ENCODE measurements at regions not wholly inside any gene's neighbourhood (a gene's known extent, or its start where the extent isn't known, plus 50 kb on each side); places are given as distances from the start of the nearest gene placed in this dataset.
"Not testable (repeated sequence)": the region's sequence is repeated elsewhere in the genome, so short reads cannot be mapped to it uniquely, and the experiment has no call there.

DNA sequence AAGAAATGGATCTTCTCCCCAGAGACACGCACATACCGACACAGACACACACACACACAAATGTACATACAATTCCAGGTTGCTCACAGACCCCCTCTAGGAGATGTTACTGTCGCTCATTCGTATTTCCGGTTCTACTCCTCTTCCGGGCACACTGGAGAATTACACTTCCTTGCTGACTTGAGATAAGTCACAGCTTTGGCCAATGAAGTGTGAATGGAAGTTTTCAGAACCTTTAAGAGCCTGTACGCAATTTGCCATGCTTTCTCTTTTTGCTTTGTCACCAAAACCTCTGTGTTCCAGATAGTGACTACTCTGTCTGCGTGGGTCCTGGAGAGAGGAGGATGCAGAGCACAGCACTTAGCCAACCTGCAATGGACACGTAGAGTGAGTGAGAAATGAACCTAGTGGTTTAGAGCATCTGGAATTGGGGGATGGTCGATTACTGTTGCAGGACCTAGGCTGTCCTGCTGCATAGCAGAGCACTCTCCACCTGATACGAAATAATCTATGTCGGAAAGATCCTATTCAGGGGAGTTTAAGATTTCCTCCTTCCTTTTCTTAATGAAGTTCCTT is 239.5 kb upstream of the TET2 start:
- Mint-ChIP-seq H3K4me3 (no peak overlapping the region), H3K36me3 (ENCODE audit: low read depth) (no peaks in the 10 kb centered on the region), H3K9me3 (no peaks in the 10 kb centered on the region), H3K27me3 (ENCODE audit: low read depth) (peaks cover 5% of the 10 kb centered on the region), H3K27ac (no peak overlapping the region), H3K4me1 (ENCODE audit: low read depth) (no peaks in the 10 kb centered on the region)

DNA sequence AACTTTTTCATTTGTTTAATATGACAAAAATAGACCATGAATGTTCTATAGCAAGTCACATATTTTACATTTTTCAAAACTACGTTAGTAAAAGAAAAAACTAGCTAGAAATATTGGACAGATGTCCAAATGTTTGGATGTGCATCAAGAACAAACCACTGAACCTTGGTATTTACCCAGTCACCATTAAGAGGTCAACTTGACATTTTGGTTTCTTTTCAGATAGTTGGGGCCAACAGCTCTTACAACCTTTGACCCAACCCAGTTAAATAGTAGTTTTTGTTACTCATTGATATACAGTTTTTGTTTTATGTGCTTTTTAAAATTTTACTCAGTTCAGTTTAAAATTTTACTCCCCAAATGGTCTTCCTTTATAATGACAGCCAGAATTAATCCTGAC is 238.7 kb upstream of the TET2 start:
- Mint-ChIP-seq H3K27me3 (ENCODE audit: low read depth) (peaks cover 5% of the 10 kb centered on the region), H3K4me1 (ENCODE audit: low read depth) (peaks cover 2% of the 10 kb centered on the region), H3K36me3 (ENCODE audit: low read depth) (no peaks in the 10 kb centered on the region), H3K9me3 (no peaks in the 10 kb centered on the region), H3K27ac (no peak overlapping the region), H3K4me3 (no peak overlapping the region)

DNA sequence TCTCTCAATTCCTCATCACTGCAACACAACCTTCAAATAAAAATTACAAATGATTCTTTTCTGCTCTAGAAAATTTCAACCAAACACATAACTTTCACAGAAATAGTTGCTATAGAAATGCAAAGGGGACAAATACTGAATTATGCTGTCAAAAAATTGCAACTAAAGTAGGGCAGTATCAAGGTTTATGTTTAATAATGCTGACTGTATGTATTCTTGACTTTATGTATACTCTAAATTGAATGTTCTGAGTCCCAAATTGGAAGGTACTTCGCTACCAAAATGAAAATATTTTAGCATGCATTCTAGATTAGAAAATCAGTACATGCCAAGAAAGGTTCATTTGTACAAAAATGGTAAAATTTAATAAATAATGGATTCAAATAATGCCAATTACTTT is 237.3 kb upstream of the TET2 start:
- Mint-ChIP-seq H3K4me3 (no peak overlapping the region), H3K36me3 (ENCODE audit: low read depth) (no peaks in the 10 kb centered on the region), H3K27me3 (ENCODE audit: low read depth) (peaks cover 5% of the 10 kb centered on the region), H3K9me3 (no peaks in the 10 kb centered on the region), H3K27ac (no peak overlapping the region), H3K4me1 (ENCODE audit: low read depth) (peaks cover 2% of the 10 kb centered on the region)

DNA sequence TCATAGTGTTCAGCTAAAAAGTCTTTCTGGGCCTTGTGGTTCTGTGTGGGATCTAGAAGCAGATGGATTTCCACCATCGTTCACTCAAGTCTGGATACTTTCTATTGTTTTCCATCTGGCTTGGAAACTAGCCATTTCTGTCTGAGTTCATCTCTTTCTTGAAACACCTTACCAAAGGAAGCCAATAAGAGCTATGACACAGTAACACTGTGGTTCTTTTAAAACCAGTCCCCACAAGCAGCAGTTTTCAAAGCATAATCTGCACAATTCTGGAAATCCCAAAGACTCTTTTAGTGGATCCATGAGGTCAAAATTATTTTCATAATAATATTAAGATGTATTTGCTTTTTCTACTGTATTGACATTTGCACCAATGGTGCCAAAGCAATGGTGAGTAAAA is 234.2 kb upstream of the TET2 start:
- H3K27ac Mint-ChIP-seq = no peak overlapping the region
- no peaks in the 10 kb centered on the region for H3K36me3 Mint-ChIP-seq (ENCODE audit: low read depth)
- H3K9me3 Mint-ChIP-seq = no peaks in the 10 kb centered on the region
- H3K4me3 Mint-ChIP-seq = no peak overlapping the region
- H3K27me3 Mint-ChIP-seq (ENCODE audit: low read depth) = peaks cover 8% of the 10 kb centered on the region
- peaks cover 2% of the 10 kb centered on the region for H3K4me1 Mint-ChIP-seq (ENCODE audit: low read depth)

DNA sequence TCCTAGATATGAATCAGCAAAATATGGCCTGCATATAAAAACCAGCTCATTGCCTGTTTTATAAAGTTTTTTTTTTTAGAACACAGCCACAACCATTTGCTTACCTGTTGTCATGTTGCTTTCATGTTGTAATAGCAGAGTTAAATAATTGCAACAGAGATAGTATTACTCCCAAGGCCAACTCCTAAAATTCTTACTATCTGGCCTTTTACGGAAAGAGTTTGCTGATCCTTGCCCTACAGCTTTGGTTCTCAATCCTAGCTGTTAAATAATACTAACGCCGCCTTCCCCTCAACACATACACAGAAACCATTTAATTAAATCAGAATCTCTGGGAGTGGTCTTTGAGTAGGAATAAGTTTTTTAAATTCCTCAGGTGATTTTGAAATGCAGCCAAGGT is 231.3 kb upstream of the TET2 start:
- no peaks in the 10 kb centered on the region for H3K36me3 Mint-ChIP-seq (ENCODE audit: low read depth)
- peaks cover 11% of the 10 kb centered on the region for H3K27me3 Mint-ChIP-seq (ENCODE audit: low read depth)
- H3K9me3 Mint-ChIP-seq = no peaks in the 10 kb centered on the region
- H3K4me1 Mint-ChIP-seq (ENCODE audit: low read depth) = peaks cover 2% of the 10 kb centered on the region
- H3K27ac Mint-ChIP-seq = no peak overlapping the region
- H3K4me3 Mint-ChIP-seq = no peak overlapping the region

DNA sequence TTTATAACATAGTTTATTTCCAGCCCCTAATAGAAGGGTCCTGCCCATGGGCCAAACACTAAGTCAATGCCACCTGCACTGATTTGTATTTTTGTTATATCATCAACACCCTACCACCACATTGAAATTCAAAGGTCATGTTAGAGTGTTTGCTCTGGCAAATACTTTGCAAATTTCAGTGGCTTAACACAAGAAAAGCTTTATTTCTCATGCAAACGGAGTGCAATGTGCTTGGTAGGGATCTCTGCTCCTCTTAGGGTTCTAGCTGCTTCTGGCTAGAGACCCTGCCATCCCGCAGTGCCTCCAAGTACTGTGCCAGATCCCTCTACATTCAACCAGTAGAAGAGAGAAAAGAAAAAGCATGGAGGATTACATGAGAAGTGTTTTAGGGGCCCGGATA is 230.8 kb upstream of the TET2 start:
- Mint-ChIP-seq H3K36me3 (ENCODE audit: low read depth) (no peaks in the 10 kb centered on the region), H3K4me3 (no peak overlapping the region), H3K27me3 (ENCODE audit: low read depth) (peaks cover 11% of the 10 kb centered on the region), H3K27ac (no peak overlapping the region), H3K4me1 (ENCODE audit: low read depth) (peaks cover 2% of the 10 kb centered on the region), H3K9me3 (no peaks in the 10 kb centered on the region)

DNA sequence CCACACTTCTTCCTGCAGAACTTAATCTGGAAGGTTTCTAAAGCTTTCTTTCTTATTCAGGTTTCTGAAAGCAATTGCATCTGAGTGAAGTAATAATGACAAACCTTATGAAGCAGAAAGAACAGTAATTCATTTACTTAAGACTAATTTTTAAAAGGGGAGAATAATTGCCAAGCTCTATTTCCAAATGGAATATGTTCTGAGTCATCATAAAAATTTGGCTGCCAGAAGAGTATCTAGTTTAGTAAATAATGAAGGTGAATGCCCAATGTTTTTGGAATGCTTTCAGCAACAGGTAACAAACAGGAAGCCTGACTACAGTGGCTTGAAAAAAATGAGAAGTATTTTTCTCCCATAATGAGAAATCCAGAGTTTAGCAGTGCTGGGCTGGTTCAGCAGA is 227.3 kb upstream of the TET2 start:
- Mint-ChIP-seq H3K27ac (no peak overlapping the region), H3K9me3 (no peaks in the 10 kb centered on the region), H3K27me3 (ENCODE audit: low read depth) (peaks cover 10% of the 10 kb centered on the region), H3K36me3 (ENCODE audit: low read depth) (no peaks in the 10 kb centered on the region), H3K4me1 (ENCODE audit: low read depth) (no peaks in the 10 kb centered on the region), H3K4me3 (no peak overlapping the region)

DNA sequence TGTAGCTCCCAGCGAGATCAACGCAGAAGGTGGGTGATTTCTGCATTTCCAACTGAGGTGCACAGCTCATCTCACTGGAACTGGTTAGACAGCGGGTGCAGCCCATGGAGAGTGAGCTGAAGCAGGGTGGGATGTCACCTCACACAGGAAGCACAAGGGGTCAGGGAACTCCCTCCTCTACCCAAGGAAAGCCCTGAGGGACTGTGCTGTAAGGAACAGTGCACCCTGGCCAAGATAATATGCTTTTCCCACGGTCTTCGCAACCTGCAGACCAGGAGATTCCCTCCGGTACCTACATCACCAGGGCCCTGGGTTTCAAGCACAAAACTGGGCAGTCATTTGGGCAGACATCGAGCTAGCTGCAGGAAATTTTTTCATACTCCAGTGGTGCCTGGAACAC is 216.4 kb upstream of the TET2 start:
- peak overlapping the region; percentile 27 for H3K27ac Mint-ChIP-seq
- peaks cover 20% of the 10 kb centered on the region for H3K36me3 Mint-ChIP-seq (ENCODE audit: low read depth)

DNA sequence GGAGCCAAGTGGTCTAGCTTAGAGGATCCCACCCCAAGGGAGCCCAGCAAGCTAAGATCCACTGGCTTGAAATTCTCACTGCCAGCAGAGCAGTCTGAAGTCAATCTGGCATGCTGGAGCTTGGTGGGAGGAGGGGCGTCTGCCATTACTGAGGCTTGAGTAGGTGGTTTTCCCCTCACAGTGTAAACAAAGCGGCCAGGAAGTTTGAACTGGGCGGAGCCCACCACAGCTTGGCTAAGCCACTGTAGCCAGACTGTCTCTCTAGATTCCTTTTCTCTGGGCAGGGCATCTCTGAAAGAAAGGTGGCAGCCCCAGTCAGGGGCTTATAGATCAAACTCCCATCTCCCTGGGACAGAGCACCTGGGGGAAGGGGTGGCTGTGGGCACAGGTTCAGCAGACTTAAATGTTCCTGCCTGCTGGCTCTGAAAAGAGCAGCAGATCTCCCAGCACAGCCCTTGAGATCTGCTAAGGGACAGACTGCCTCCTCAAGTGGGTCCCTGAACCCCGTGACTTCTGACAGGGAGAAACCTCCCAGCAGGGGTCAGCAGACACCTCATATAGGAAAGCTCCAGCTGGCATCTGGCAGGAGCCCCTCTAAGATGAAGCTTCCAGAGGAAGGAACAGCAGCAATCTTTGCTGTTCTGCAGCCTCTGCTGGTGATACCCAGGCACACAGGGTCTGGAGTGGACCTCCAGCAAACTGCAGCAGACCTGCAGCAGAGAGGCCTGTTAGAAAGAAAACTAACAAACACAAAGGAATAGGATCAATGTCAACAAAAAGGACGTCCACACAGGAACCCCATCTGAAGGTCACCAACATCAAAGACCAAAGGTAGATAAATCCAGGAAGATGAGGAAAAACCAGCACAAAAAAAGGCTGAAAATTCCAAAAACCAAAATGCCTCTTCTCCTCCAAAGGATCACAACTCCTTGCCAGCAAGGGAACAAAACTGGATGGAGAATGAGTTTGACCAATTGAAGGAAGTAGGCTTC is 215.6 kb upstream of the TET2 start:
- Mint-ChIP-seq H3K27ac (peak overlapping the region; percentile 41), H3K4me3 (peak overlapping the region; percentile 47), H3K36me3 (ENCODE audit: low read depth) (peaks cover 20% of the 10 kb centered on the region), H3K9me3 (peaks cover 25% of the 10 kb centered on the region), H3K4me1 (ENCODE audit: low read depth) (peaks cover 29% of the 10 kb centered on the region)
- H3K27me3 Mint-ChIP-seq (ENCODE audit: low read depth) = not testable (repeated sequence)

More for the DNA sequence above, 216.4 kb upstream of the TET2 start:
- Mint-ChIP-seq H3K9me3 (peaks cover 22% of the 10 kb centered on the region), H3K27me3 (ENCODE audit: low read depth) (peaks cover 5% of the 10 kb centered on the region), H3K4me1 (ENCODE audit: low read depth) (peaks cover 29% of the 10 kb centered on the region), H3K4me3 (no peak overlapping the region)

DNA sequence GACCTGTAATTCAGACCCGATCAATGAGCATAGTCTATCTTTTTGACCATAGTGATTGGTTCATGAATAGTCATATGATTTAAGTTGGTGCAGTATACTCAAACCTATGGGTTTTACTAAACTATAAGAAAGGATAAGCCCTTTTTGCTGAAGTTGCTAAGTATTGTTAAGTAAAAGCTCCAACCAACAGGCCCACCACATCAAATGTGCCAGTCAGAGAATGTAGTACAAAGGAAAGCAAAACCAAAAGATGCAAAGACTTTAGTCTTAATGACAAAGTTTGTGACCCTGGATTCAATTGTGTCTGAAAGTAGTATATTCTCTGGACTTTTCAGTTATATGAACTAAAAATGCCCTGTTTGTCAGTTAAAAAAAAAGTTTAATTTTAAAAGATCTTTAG is 208.1 kb upstream of the TET2 start:
- H3K27ac Mint-ChIP-seq = no peak overlapping the region
- peaks cover 6% of the 10 kb centered on the region for H3K36me3 Mint-ChIP-seq (ENCODE audit: low read depth)
- peaks cover 28% of the 10 kb centered on the region for H3K9me3 Mint-ChIP-seq
- no peaks in the 10 kb centered on the region for H3K27me3 Mint-ChIP-seq (ENCODE audit: low read depth)
- no peak overlapping the region for H3K4me3 Mint-ChIP-seq
- peaks cover 10% of the 10 kb centered on the region for H3K4me1 Mint-ChIP-seq (ENCODE audit: low read depth)

DNA sequence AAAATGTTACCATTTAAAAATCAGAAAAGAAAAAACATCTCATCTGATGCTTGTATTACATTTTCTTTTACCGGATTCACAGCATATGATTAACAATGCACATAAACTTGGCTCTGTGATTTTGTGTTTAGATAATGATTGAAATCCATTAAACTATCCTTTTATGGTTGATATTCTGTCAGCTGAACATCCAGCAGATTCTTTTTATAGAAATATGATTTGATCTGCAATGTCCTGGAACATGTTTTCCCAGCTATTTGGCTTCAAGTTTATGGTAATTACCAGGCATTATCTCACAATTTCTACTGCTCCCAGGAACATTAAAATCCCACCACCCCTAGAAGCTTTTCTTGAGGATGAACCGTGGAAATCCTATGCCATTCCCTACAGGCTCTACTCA is 205.7 kb upstream of the TET2 start:
- Mint-ChIP-seq H3K36me3 (ENCODE audit: low read depth) (no peaks in the 10 kb centered on the region), H3K4me1 (ENCODE audit: low read depth) (peaks cover 10% of the 10 kb centered on the region), H3K27ac (no peak overlapping the region), H3K4me3 (no peak overlapping the region), H3K27me3 (ENCODE audit: low read depth) (no peaks in the 10 kb centered on the region), H3K9me3 (peaks cover 11% of the 10 kb centered on the region)

DNA sequence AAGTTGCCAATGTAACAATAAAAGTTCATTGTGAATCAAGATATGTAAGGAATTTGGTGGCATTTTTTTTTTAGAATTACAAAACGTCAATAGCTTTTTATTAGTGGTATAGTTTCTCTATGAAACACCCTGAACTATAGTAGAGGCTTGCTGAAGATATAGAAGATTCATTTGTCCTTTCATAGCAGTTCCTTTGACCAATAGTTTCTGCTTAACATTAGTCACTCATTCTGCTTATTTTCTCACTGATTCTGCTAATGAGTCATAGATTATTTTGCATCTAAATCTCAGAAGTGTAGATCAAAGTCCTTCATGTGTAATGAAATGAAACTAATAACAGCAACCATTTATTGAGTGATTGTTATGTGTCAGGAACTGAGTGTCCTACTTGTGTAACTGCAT is 205.0 kb upstream of the TET2 start:
- Mint-ChIP-seq H3K27me3 (ENCODE audit: low read depth) (no peaks in the 10 kb centered on the region), H3K27ac (no peak overlapping the region), H3K36me3 (ENCODE audit: low read depth) (no peaks in the 10 kb centered on the region), H3K4me1 (ENCODE audit: low read depth) (peaks cover 10% of the 10 kb centered on the region), H3K9me3 (peaks cover 11% of the 10 kb centered on the region), H3K4me3 (no peak overlapping the region)

DNA sequence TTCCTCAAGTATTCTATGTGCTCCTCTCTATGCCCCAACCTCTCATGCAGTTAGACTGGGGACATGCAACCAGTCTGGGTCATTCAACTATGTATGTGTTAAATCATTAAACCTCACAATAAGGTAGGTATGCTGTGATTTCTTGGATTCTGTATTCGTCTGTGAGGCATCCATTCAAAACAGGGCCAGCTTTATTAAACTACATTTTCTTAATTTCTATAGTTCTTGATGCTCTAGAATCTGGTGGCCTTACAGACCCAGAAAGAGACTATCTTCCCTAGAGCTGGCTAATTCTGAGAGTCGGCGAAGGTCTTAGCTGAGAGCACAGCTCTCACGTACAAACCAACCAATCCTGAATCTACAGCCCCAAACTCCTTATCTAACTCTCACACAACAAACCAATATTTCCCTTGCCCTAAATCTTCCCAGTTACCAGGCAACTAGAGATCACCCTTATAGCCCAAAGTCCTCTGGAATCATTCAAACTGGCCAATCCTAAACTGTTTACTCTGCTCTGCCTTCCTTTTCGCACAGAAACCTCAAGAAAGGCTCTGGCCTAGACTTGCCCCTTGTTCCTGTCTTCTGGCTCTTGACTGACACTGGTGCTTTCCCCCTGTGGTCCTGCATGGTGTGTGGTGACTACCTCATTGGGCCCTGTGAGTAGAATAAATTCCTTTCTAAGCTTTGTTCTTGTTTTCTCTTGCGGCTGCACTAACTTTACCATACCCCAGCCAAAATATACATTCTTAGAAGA is 203.5 kb upstream of the TET2 start:
- peak overlapping the region; percentile 60 for H3K27ac Mint-ChIP-seq

DNA sequence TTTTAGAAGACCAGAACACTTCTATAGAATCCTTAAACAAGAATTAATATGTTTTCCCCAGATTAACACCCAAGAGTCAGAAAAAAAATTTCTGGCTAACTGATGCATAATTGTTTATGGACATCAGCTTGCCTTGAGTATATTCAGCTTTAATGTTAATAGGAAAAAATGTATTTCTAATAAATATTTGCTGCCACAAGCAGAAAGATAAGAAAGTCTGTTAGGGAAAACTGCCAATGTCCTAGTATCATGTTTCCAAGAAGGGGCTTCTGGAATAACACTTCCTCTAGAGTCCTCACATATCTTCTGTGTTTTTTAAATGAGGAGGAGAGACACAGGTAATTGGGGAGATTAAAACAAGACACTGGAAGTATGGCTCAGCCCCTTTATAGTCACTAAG is 202.1 kb upstream of the TET2 start:
- no peak overlapping the region for H3K27ac Mint-ChIP-seq
- H3K4me3 Mint-ChIP-seq = no peak overlapping the region
- H3K4me1 Mint-ChIP-seq (ENCODE audit: low read depth) = peaks cover 5% of the 10 kb centered on the region

More for the DNA sequence above, 203.5 kb upstream of the TET2 start:
- Mint-ChIP-seq H3K27me3 (ENCODE audit: low read depth) (no peaks in the 10 kb centered on the region), H3K4me1 (ENCODE audit: low read depth) (peaks cover 10% of the 10 kb centered on the region), H3K36me3 (ENCODE audit: low read depth) (no peaks in the 10 kb centered on the region), H3K9me3 (peaks cover 11% of the 10 kb centered on the region), H3K4me3 (no peak overlapping the region)

More for the DNA sequence above, 202.1 kb upstream of the TET2 start:
- H3K9me3 Mint-ChIP-seq = peaks cover 11% of the 10 kb centered on the region
- H3K36me3 Mint-ChIP-seq (ENCODE audit: low read depth) = no peaks in the 10 kb centered on the region
- no peaks in the 10 kb centered on the region for H3K27me3 Mint-ChIP-seq (ENCODE audit: low read depth)
